Upper lobe of left lung (tissue), 4 donors: ENCODE measurements at regions not wholly inside any gene's neighbourhood (a gene's known extent, or its start where the extent isn't known, plus 50 kb on each side); places are given as distances from the start of the nearest gene placed in this dataset.

Experiments used
- CTCF ChIP-seq, 6 experiments: fragments of 450-650 bp in 4 of 6; fragments of 200-600 bp in 2 of 6; sonication (generic) in 2 of 6; IDR thresholded peaks; one replicate each; pipeline ENCODE4 v1.5.1; 2016 to 2019; ENCODE audit warnings: antibody characterized with exemption in 6 of 6
- EP300 ChIP-seq, 4 donors: sonication (generic); formaldehyde crosslinking; IDR thresholded peaks; one replicate each; pipeline ENCODE4 v1.5.1; 2017; ENCODE audit warnings: antibody characterized with exemption in 4 of 4, control low read depth in 2 of 4
- POLR2A ChIP-seq, 4 donors: fragments of 450-650 bp; IDR thresholded peaks; one replicate each; pipeline ENCODE4 v1.5.1; 2016 to 2017; ENCODE audit warnings: antibody characterized with exemption in 4 of 4, mild to moderate bottlenecking in 2 of 4
- POLR2AphosphoS5 ChIP-seq, 2 donors: sonication (generic); formaldehyde crosslinking; IDR thresholded peaks; one replicate each; pipeline ENCODE4 v1.5.1; 2017; ENCODE audit warnings: antibody characterized with exemption in 2 of 2

- TF ChIP-seq CTCF (IDR thresholded peaks at IDR 0.05) = no peak
- no peak for TF ChIP-seq POLR2A (IDR thresholded peaks at IDR 0.05)
- TF ChIP-seq POLR2AphosphoS5 (IDR thresholded peaks at IDR 0.05) = no peak
- TF ChIP-seq EP300 (IDR thresholded peaks at IDR 0.05) = no peak
These were observed 178.7 kb upstream of the MAGEE2 start for GRCh38 chrX:75963774-75964173.
